GM12865 (cell line): ENCODE measurements at regions not wholly inside any gene's neighbourhood (a gene's known extent, or its start where the extent isn't known, plus 50 kb on each side); places are given as distances from the start of the nearest gene placed in this dataset.

Experiments used
- DNase-seq: peaks from one replicate; pipeline ENCODE4 v3.0.0; 2010; ENCODE audit warnings: low read depth
- H3K4me3 ChIP-seq: 2 replicates; pipeline ENCODE4 v1.5.1; 2011; ENCODE audit warnings: mild to moderate bottlenecking, low read depth, low read length, control low read depth
- CTCF ChIP-seq: IDR thresholded peaks from 2 replicates; pipeline ENCODE4 v1.5.1; 2011; ENCODE audit warnings: low read length, control low read depth, low read depth, inconsistent platforms; ENCODE audit not compliant: insufficient read depth; ENCODE audit errors: missing control alignments

- DNase-seq, result no peak
- no peak for TF ChIP-seq CTCF
- no peak overlapping the region for H3K4me3 ChIP-seq
These were observed 1082.8 kb upstream of the RBFOX1 start for GRCh38 chr16:6249863-6250262.

- no peak overlapping the region for H3K4me3 ChIP-seq
- DNase-seq, result no peak
- no peak for TF ChIP-seq CTCF
These were observed 1084.4 kb upstream of the RBFOX1 start for GRCh38 chr16:6248199-6248598.

DNA sequence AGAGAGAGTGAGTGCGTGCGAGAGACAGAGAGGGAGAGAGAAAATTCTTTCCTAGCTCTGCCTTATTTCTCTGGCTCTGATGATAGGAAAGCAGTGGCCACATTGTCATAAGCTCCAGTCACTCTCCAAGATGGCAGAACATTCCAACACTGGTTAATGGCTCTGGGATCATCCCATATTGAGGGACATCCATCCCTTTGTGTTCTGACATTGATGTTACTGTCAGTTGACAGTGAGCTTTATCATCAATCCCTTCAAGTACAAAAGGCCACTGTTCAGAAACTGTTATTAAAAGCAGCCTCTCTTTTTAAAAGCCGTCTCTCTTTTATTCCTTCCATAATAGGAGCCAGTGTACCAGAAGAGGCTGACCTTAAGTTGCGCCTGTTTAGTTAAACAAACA, 1084.9 kb upstream of the RBFOX1 start:
- DNase-seq, result no peak
- TF ChIP-seq CTCF, result no peak

DNA sequence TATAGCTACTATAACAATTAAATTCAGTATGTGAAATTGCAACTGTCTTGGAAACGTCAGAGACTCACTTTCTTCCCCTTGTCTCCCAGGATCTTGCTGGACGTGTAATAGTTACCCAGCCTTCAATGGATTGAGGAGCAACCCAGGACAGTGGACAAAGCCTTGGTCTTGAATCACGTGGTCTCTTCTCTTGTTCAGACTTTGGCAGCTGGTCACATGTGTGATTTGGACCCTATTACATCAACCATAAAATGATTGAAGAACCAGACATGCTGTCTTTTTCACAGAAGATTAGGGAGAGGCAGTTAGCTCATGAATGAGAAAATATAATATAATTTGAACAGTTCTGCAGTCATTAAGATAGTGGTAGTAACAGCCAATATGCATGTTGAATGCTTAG, 1085.5 kb upstream of the RBFOX1 start:
- no peak for TF ChIP-seq CTCF
- no peak for DNase-seq
- H3K4me3 ChIP-seq, result no peak overlapping the region

More for the DNA sequence above, 1084.9 kb upstream of the RBFOX1 start:
- no peak overlapping the region for H3K4me3 ChIP-seq

DNA sequence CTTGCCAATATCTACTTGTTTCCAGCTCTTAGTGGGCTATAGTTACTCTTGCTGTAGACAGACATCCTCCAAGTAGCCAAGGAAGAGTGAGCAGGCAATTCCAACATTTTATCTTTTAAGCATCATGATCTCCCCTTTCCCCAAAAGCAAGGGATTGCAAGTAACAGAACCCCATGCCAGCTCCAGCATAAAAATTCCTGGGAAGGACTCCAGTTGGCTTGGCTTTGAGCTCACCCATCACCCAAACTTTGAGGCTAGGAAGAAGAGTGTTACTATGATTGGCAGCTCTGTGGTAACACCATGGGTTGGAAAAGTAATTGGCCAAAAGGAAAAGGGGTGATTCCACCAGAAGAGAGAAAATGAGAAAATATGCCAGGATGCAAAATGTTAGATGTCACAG, 1086.4 kb upstream of the RBFOX1 start:
- no peak for DNase-seq
- no peak overlapping the region for H3K4me3 ChIP-seq
- TF ChIP-seq CTCF, result no peak

DNA sequence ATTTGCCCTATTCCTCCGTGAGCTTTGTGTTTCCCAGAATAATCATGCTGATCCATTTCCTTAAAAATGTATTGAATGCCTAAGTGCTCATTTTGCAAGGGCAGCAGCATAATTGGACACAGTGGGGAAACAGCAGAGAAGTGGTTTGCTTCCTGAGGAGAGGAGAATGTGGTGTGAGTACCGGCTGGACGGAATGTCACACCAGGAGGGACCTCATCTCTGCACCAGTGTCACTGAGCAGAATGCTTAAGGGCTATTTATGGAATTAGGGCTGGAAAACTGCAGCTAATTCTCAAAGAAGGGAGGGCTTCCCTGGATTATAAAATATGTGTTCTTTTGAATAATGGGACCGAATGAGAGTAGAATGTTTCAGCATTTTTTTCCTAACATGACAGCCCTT, 1100.6 kb upstream of the RBFOX1 start:
- DNase-seq, result no peak
- no peak for TF ChIP-seq CTCF
- no peak overlapping the region for H3K4me3 ChIP-seq

GRCh38 chr16:6231398-6231797, 1101.2 kb upstream of the RBFOX1 start:
- no peak for DNase-seq
- no peak for TF ChIP-seq CTCF
- H3K4me3 ChIP-seq, result no peak overlapping the region
